ENCODE measurements at regions not wholly inside any gene's neighbourhood (a gene's known extent, or its start where the extent isn't known, plus 50 kb on each side); places are given as distances from the start of the nearest gene placed in this dataset.

DNA sequence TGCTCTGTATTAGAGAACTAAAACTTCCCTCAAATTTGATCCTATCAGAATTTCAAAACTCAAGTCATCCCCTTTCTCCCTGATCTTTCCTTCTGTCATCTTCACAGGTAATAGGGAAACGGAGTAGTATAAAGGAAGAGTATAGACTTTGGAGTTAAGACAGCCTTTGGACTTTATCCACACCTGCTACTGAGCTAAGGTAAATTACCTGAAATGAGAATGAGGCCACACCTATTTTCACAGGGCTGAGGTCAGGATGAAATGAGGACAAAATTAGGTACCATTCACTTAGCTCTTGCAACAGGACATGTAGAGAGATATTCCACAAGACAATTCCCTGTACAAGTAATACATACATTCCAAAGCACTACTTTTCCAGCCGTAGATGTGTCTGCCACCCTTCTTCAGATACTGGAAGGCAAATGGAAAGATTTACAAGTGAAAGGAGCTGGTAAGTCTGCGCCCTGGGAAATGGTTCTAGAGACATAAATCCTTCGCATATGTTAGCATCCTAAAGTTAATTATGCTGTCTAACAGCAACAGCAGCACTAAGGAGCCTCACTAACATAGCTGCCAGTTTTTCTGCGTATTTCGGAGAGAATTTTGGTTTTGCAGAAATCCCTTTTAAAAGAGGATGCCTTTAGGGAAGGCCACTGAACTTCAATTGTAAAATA lies 461.8 kb downstream of the SHQ1 start:
- Histone ChIP-seq H3K4me3 (IDR thresholded peaks at IDR 0.05; ENCODE audit: insufficient read depth, low read depth, low read length) (no peak overlapping the region), H3K9ac (no peak overlapping the region), H3K4me2 (no peak overlapping the region), H3K79me2 (ENCODE audit: insufficient read depth, low read depth) (0 out of 2 replicates have a peak, but pooled peaks cover 11% of the 10 kb centered on the region), H3K4me1 (ENCODE audit: low read depth, poor library complexity, severe bottlenecking) (no peaks in the 10 kb centered on the region), H3K36me3 (ENCODE audit: insufficient read depth) (no peaks in the 10 kb centered on the region), H3K27ac (no peak overlapping the region), H2AFZ (ENCODE audit: low read depth) (no peak overlapping the region), H3K27me3 (ENCODE audit: insufficient read depth, low read depth) (no peaks in the 10 kb centered on the region), H4K20me1 (ENCODE audit: insufficient read depth) (0 out of 2 replicates have a peak, but pooled peaks cover 4% of the 10 kb centered on the region)
- TF ChIP-seq, protein P1, sequence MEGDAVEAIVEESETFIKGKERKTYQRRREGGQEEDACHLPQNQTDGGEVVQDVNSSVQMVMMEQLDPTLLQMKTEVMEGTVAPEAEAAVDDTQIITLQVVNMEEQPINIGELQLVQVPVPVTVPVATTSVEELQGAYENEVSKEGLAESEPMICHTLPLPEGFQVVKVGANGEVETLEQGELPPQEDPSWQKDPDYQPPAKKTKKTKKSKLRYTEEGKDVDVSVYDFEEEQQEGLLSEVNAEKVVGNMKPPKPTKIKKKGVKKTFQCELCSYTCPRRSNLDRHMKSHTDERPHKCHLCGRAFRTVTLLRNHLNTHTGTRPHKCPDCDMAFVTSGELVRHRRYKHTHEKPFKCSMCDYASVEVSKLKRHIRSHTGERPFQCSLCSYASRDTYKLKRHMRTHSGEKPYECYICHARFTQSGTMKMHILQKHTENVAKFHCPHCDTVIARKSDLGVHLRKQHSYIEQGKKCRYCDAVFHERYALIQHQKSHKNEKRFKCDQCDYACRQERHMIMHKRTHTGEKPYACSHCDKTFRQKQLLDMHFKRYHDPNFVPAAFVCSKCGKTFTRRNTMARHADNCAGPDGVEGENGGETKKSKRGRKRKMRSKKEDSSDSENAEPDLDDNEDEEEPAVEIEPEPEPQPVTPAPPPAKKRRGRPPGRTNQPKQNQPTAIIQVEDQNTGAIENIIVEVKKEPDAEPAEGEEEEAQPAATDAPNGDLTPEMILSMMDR (conservative IDR thresholded peaks at IDR 0.05; ENCODE audit: low read depth, low read length), result no peak

DNA sequence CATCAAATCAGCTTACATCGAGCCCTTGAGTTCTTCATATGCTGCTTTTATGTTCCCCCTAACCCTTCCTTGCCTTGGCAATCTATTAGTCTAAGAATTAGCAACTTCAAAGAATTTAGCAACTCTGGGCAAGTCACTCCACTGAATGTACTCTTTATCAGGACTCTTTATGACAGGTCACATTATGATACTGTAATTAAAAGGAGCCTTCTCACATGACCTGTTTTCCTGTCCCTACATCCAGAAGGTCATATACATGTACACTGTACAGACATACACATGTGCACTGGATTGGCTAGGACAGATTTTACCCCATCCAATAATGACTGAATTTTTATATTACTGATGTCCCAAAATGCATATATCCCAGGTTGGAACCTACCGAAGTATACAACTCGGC lies 463.1 kb downstream of the SHQ1 start:
- H3K4me2 ChIP-seq, result no peak overlapping the region

DNA sequence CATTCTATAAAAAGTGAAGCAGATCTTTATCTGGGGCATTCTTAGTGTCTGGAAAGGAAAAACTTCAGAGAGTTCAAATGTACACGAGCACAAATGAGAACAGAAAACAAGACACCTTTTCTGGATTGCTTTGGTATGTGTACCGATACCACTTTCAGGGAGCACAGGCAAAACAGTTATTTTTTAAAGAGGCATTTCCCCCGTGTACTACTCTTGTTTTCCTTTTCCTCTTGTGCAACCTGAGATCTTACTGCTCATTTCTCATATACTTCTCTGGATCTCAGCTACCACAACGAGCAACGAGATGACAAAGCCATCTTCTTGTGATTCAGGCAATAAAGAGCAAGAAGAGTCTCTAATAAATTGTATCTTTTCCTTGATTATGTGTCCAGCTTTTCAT lies 463.6 kb downstream of the SHQ1 start:
- 0 out of 2 replicates have a peak, but pooled peaks cover 7% of the 10 kb centered on the region for H3K79me2 ChIP-seq (ENCODE audit: insufficient read depth, low read depth)
- TF ChIP-seq, protein P1 (conservative IDR thresholded peaks at IDR 0.05; ENCODE audit: low read depth, low read length), result no peak
- no peak overlapping the region for H2AFZ ChIP-seq (ENCODE audit: low read depth)
- H3K27ac ChIP-seq, result no peak overlapping the region
- H3K9ac ChIP-seq, result no peak overlapping the region
- H3K4me3 ChIP-seq (IDR thresholded peaks at IDR 0.05; ENCODE audit: insufficient read depth, low read depth, low read length), result no peak overlapping the region
- H3K4me1 ChIP-seq (ENCODE audit: low read depth, poor library complexity, severe bottlenecking), result no peaks in the 10 kb centered on the region
- H3K4me2 ChIP-seq, result no peak overlapping the region
- no peaks in the 10 kb centered on the region for H3K36me3 ChIP-seq (ENCODE audit: insufficient read depth)
- H4K20me1 ChIP-seq (ENCODE audit: insufficient read depth), result 0 out of 2 replicates have a peak, but pooled peaks cover 8% of the 10 kb centered on the region
- H3K27me3 ChIP-seq (ENCODE audit: insufficient read depth, low read depth), result no peaks in the 10 kb centered on the region

More for the DNA sequence above, 463.1 kb downstream of the SHQ1 start:
- H3K9ac ChIP-seq, result no peak overlapping the region
- H3K36me3 ChIP-seq (ENCODE audit: insufficient read depth), result no peaks in the 10 kb centered on the region
- no peak overlapping the region for H3K4me3 ChIP-seq (IDR thresholded peaks at IDR 0.05; ENCODE audit: insufficient read depth, low read depth, low read length)
- H3K27me3 ChIP-seq (ENCODE audit: insufficient read depth, low read depth), result no peaks in the 10 kb centered on the region
- H3K4me1 ChIP-seq (ENCODE audit: low read depth, poor library complexity, severe bottlenecking), result no peaks in the 10 kb centered on the region
- 0 out of 2 replicates have a peak, but pooled peaks cover 7% of the 10 kb centered on the region for H3K79me2 ChIP-seq (ENCODE audit: insufficient read depth, low read depth)
- H4K20me1 ChIP-seq (ENCODE audit: insufficient read depth), result 0 out of 2 replicates have a peak, but pooled peaks cover 8% of the 10 kb centered on the region
- H3K27ac ChIP-seq, result no peak overlapping the region
- no peak overlapping the region for H2AFZ ChIP-seq (ENCODE audit: low read depth)
- TF ChIP-seq, protein P1 (conservative IDR thresholded peaks at IDR 0.05; ENCODE audit: low read depth, low read length), result no peak

DNA sequence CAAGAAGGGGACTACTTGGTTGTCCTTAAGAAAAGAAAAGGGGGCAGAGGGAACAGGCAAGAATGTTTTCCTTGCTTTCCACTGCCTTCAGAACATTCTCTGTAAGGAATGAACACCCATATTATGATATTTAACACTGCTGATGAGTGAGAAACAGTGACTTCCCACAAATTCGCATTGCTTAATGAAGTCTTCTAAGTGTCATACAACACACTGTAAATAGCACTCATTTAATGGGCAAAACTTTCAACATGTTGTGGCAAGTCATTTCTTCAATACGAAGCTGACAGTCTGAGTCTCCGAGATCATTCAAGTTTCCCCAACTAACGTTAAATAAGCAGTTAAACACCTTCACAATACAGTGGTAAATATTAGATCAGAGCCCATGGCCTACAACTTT lies 464.4 kb downstream of the SHQ1 start:
- Histone ChIP-seq H3K4me1 (ENCODE audit: low read depth, poor library complexity, severe bottlenecking) (no peaks in the 10 kb centered on the region), H3K79me2 (ENCODE audit: insufficient read depth, low read depth) (0 out of 2 replicates have a peak, but pooled peaks cover 7% of the 10 kb centered on the region), H2AFZ (ENCODE audit: low read depth) (no peak overlapping the region), H3K27ac (no peak overlapping the region), H3K9ac (no peak overlapping the region), H3K4me3 (IDR thresholded peaks at IDR 0.05; ENCODE audit: insufficient read depth, low read depth, low read length) (no peak overlapping the region), H4K20me1 (ENCODE audit: insufficient read depth) (0 out of 2 replicates have a peak, but pooled peaks cover 8% of the 10 kb centered on the region), H3K36me3 (ENCODE audit: insufficient read depth) (no peaks in the 10 kb centered on the region), H3K4me2 (no peak overlapping the region), H3K27me3 (ENCODE audit: insufficient read depth, low read depth) (no peaks in the 10 kb centered on the region)
- TF ChIP-seq, protein P1 (conservative IDR thresholded peaks at IDR 0.05; ENCODE audit: low read depth, low read length), result no peak
